ENCODE measurements at regions not wholly inside any gene's neighbourhood (a gene's known extent, or its start where the extent isn't known, plus 50 kb on each side); places are given as distances from the start of the nearest gene placed in this dataset.

GRCh38 chrX:146346102-146346501 lies 463.5 kb upstream of the CXorf51B start:
- TF ChIP-seq CTCF (IDR thresholded peaks at IDR 0.05; ENCODE audit: insufficient read depth, missing control alignments): no peak
- DNase-seq (ENCODE audit: insufficient read length, low spot score) (no peak), FAIRE-seq (no peak)

- DNase-seq (ENCODE audit: insufficient read length, low spot score) (no peak), FAIRE-seq (no peak)
- TF ChIP-seq CTCF (IDR thresholded peaks at IDR 0.05; ENCODE audit: insufficient read depth, missing control alignments): no peak
Observed at GRCh38 chrX:146351620-146352019, 458.0 kb upstream of the CXorf51B start.

GRCh38 chrX:146355440-146355839 lies 454.1 kb upstream of the CXorf51B start:
- TF ChIP-seq CTCF (IDR thresholded peaks at IDR 0.05; ENCODE audit: insufficient read depth, missing control alignments): no peak
- DNase-seq (ENCODE audit: insufficient read length, low spot score) (no peak), FAIRE-seq (no peak)

- TF ChIP-seq CTCF (IDR thresholded peaks at IDR 0.05; ENCODE audit: insufficient read depth, missing control alignments): no peak
- no peak for DNase-seq (ENCODE audit: insufficient read length, low spot score)
- no peak for FAIRE-seq
Observed at GRCh38 chrX:146363919-146364318, 445.7 kb upstream of the CXorf51B start.

- TF ChIP-seq CTCF (IDR thresholded peaks at IDR 0.05; ENCODE audit: insufficient read depth, missing control alignments): no peak
- no peak for FAIRE-seq
- no peak for DNase-seq (ENCODE audit: insufficient read length, low spot score)
Observed at GRCh38 chrX:146385529-146385928, 424.0 kb upstream of the CXorf51B start.

GRCh38 chrX:146396409-146396808 lies 413.2 kb upstream of the CXorf51B start:
- DNase-seq (ENCODE audit: insufficient read length, low spot score) (no peak), FAIRE-seq (no peak)
- TF ChIP-seq CTCF (IDR thresholded peaks at IDR 0.05; ENCODE audit: insufficient read depth, missing control alignments): no peak

- DNase-seq (ENCODE audit: insufficient read length, low spot score) (no peak), FAIRE-seq (no peak)
- TF ChIP-seq CTCF (IDR thresholded peaks at IDR 0.05; ENCODE audit: insufficient read depth, missing control alignments): no peak
Observed at GRCh38 chrX:146409528-146409927, 400.0 kb upstream of the CXorf51B start.
